Ammon's horn (tissue), 1 donor: ENCODE measurements at regions not wholly inside any gene's neighbourhood (a gene's known extent, or its start where the extent isn't known, plus 50 kb on each side); places are given as distances from the start of the nearest gene placed in this dataset.

Experiments used
- DNase-seq: peaks from one replicate; pipeline ENCODE4 v3.0.0-alpha.2; 2016; ENCODE audit warnings: low spot score

DNA sequence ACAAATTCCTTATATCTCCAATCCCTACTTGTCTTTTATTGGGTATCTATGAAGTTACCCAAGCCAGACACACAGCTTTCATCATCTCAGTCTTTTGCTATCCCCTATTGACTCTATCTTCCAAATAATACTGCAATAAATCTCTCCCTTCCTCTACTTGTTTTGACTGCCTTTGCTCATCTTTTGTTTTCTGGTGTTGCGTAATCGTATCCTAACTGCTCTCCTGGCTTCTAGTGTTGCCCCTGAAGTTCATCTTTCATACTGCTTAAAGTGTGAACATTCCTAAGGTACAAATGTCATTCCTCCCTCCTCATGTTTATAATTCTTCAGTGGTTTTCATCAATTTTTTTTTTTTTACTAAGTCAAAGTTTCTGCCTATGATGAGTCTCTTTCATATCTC, 491.3 kb upstream of the DCC start:
- DNase-seq, result no peak

DNA sequence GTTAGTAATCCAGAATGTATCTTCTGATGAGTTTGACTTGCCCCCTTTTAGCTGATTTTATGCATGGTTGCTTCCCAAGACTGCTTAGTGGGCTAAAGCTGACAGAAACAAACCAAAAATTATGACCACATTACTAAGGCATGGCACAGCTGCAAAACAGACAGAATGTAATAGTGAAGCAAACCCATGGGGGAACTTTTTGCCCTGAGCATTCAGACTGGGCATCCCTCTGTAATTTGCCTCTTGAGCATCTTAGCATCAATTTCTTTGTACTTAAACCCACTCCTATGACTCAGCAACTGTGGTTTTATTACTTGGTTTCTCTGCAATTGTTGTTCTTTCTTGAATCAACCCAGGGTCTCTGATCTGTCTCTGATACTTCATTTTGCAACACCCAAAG, 487.3 kb upstream of the DCC start:
- DNase-seq, result no peak

GRCh38 chr18:51857989-51858388, 482.0 kb upstream of the DCC start:
- peak; percentile 71 for DNase-seq

DNA sequence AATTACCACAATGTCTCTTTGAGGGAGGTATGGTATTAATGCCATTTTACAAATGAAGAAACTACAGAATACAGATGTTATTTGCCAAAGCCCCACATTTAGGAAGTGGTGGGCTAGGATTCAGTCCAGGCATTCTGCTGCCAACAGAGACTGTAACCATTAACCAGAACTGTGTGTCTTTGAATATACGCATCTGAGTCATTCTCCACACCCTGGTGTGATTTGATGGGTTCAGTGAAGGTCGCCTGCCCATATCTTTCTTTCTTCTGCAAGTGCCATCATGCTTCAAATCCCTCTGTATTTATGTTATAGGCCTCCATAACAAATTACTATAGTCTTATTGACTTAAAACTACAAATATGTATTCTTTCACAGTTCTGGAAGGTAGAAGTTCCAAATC, 479.0 kb upstream of the DCC start:
- DNase-seq, result no peak

DNA sequence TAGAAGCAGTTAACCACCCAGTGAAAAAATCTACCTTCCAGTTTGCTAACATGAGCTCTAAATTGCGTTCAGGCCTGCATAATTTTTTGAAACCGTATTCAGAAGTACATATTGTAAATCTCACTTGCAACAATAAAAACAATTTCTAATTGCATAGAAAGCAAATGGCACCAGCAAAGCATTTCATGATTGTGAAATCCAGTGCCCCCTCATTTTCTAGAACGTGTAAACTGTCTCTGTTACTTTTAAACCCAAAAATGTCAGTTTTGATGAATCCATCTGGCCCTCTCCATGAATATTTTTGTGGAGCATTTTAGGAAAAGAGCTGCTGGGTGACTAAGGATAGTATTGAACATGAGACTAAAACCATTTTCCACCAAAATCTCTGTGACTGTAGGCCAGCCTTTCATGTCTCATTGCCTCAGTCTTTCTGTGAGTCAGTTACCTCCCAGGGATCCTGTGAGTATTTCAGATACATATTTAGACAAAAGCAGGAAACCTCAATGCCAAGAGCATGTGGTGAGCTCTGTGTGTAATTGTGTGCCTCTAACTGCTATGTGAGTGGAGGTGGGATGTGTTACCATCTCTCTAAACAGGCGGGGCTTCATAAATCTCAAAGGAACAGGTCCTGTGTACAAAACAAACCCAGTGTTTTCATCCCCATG, 477.8 kb upstream of the DCC start:
- peak; percentile 71 for DNase-seq

- DNase-seq, result no peak
These were observed 475.6 kb upstream of the DCC start for GRCh38 chr18:51864219-51864965.

- no peak for DNase-seq
These were observed 474.5 kb upstream of the DCC start for GRCh38 chr18:51865538-51865937.

DNA sequence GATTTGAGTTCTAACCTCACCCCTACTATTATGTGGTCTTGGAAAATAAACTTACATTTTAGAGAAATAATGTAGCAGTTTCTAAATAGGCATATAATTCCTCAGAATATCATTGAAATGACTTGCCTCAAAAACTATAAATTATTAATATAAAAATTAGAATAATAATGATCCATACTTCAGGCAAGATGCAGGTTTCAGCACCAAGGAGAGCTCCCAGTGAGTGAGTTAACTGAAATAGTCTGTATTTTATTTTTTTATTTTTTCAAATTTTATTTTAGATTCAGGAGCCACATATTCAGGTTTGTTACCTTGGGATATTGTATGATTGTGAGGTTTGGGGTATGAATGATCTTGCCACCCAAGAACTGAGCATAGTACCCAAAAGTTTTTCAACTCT, 472.2 kb upstream of the DCC start:
- DNase-seq, result no peak

DNA sequence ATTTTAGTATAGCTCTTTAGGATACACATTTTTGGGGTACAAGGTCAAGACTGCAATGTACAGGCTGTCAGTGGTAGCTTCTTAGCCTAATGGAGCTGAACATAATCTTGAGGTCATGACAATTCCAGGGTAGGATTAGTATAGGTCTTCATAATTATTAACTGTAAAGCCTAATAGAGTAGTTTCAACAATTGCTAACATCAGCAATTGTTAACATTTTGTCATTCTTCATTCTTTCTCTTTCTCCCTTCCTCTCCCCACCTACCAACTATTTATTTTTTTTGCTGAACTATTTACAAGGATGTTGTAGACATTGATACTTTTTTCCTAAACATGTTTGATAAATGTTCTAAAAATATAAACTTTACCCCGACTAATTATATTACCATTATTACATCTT, 461.3 kb upstream of the DCC start:
- DNase-seq, result no peak

GRCh38 chr18:51879329-51879728, 460.7 kb upstream of the DCC start:
- no peak for DNase-seq

DNA sequence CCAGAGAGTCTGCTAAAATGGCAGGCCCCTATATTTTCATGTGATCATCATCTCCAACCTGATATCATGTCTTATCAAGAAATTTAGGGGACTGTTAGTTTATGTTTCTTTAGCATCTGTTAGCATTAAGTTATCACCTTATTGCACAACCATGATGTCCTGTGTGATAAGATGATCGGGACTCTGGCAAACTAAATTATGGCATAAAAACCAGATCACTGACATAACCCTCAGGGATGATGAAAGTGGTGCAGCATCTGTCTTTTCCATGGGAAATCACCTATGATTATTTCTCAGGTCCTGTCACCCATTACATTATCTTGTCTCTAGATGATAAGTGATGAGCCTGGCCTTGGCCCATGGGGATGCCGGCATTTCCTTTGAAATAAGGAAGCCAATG, 458.6 kb upstream of the DCC start:
- DNase-seq, result no peak

GRCh38 chr18:51884039-51884438, 456.0 kb upstream of the DCC start:
- DNase-seq, result no peak

DNA sequence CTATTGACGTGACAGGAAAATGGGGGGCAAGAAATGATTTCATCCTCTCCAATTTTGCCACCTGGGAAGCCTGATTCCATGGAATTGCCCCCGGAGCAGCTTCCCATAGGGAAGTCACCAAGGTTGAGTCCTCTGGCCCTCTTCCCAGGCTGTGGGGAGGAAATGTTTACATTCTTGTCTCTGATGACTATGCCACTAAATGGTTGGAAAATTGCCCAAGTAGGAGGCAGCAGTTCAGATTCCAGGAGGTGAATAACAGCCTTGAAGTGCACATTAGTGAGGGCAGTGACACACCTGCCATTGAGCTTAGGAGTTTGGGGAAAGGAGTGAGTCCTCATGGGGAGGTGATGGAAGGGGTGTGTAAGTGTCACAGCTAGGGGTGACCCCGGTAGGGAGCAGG, 449.2 kb upstream of the DCC start:
- no peak for DNase-seq

DNA sequence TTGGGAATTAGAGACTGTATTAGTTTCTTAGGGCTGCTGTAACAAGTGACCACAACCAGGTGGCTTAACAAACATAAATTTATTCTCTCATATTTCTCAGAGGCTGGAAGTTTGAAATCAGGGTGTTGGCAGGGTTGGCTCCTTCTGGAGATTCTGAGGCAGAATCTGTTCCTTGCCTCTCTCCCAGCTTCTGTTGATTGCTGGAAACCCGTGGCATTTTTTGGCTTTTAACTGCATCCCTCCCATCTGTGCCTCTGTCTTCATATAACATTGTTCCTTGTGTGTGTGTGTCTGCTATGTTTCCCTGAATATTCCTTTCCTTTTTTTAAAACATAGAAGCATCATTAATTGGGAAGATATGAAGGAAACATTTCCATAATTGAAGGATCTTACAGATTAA, 448.1 kb upstream of the DCC start:
- no peak for DNase-seq

DNA sequence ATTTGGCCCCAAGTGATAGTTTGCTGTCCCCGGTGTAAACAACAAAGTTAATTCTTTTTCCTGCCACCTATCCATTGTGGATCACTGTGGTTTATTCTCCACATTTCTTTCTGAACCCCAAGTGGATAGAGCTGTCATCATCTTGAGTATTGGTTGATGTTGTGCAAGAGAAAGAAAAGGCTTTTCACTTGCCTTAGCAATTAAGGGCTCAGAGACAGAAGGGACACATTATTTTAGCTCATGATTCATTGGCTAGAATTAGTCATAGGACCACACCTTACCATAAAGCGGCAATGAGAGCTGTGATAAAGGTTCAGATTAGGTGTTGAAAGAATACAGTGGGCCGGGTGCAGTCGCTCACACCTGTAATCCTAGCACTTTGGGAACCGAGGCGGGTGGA, 442.1 kb upstream of the DCC start:
- DNase-seq, result no peak

DNA sequence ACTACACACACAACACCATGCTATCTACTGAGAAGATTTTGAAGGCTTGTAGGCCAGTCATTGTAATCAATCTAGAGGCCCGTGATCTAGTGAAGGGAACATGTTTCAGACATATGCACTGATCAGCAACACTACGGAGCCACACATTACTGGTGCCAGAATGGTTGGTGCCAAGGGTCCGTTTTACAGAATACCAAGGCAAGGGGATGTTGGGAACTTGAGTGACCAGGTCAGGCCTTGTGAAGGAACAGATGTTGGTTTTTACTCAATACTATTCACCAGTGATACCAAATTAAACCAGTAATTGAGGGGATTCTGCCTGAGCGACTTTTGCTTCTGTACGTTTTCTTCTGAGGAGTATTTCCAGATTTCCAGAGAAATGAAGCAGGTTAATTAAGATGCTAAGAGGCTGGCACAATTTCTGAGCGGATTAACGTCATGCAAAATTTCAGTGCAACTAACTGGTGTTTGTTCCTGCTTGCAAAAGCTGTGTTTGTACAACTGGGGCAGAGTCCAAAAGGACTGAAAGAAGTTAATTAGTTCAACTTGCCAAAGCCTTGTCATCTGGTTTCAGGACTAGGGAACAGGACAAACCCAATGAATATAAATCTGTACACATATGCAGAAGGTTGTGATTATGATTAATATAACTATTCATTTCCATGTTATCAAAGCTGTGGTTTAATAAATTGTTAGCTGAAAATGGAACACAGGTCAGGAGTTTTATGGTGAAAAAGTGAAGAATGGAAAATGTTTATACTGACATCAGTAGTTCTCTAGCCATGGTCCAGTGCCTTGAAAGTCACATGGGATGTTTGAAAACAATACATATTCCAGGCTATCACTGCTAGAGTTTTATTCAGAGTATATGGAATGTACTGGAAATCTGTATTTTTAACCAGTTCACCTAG, 432.1 kb upstream of the DCC start:
- peak; percentile 6 for DNase-seq

- no peak for DNase-seq
These were observed 431.4 kb upstream of the DCC start for GRCh38 chr18:51908598-51908944.

- no peak for DNase-seq
These were observed 428.4 kb upstream of the DCC start for GRCh38 chr18:51911584-51911983.

DNA sequence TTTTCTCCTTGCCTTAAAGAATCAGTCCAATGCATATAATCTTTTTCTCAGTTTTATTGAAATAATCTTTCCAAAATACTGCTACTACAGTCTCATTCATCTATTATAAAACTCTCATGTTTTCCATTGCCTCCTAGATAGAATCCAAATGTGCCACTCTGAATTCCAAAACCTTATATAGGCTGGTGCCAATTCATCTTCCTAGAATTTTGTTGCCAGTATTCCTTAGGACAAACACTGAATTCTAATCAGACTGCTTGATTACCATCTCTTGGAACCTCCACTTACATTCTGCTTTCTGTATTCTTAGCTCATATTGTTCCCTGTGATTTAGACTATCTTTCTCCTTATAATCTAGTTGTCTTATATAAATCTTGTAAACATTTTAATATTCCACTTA, 427.6 kb upstream of the DCC start:
- no peak for DNase-seq

DNA sequence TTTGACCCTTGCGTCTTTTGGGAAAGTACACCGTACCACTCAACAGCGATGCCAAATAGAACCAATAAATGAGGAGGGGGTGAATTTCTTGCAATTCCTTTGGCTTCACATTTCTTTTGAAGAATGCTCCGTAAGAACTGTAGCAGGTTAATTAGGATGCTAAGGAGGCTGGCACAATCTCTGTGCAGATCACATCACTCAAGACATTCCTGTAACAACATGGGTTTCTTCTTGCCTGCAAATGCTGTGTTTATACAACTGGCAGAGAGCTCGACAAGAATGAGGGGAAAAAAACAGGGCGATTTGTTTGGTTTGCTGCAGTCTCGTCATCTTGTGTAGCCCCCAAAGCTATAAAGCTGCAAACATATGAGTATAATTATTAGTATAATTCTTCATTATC, 424.8 kb upstream of the DCC start:
- no peak for DNase-seq

- no peak for DNase-seq
These were observed 418.1 kb upstream of the DCC start for GRCh38 chr18:51921862-51922261.

- no peak for DNase-seq
These were observed 406.1 kb upstream of the DCC start for GRCh38 chr18:51933903-51934302.

DNA sequence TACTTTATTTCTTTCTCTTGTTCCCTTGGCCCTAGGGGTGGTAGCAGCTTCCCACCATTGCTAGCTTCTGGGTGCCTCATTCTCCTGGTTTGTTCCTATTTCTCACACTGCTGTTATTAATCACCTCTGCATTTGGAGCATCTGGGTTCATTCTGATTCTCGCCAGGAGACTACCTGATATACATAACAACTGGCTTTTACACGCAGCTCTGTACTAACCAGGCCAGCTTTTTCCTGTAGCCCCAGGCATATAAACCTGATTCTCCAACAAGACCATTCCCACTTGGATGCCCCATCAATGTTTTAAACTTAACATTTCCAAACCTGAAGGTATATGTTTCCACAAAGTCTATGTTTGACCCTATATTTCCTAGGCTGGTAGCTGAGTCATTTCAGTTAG, 403.9 kb upstream of the DCC start:
- DNase-seq, result no peak
